K562 (cell line): ENCODE measurements at regions not wholly inside any gene's neighbourhood (a gene's known extent, or its start where the extent isn't known, plus 50 kb on each side); places are given as distances from the start of the nearest gene placed in this dataset.

Experiments
- ATAC-seq: fragments of 200-7000 bp; cut with Tn5 transposase; 3 replicates; pipeline ENCODE4 v1.9.1; 2020; ENCODE audit warnings: moderate library complexity
- BruUV-seq: library from RNA; stranded (reverse); fragments of 400-500 nt; replicated peaks from 2 replicates; lab custom pipeline; 2021; lab: Mats Ljungman, UMichigan
- CTCF ChIA-PET: fragments of 300-600 bp; formaldehyde crosslinking; extraction: SDS; loops from one replicate; lab custom pipeline; 2021; ENCODE audit warnings: low intra/inter-chr PET ratio; lab: Yijun Ruan, JAX
- POLR2A ChIA-PET: fragments of 300-600, 350-650 bp; sonication (Branson Sonifier 250); formaldehyde crosslinking; extraction: SDS; loops from one replicate; lab custom pipeline; 2021; ENCODE audit warnings: antibody characterized with exemption, inconsistent platforms; lab: Yijun Ruan, JAX
- DNase-seq, 4 experiments: peaks; one replicate each; pipeline versions ENCODE4 v3.0.0 to v3.0.0-alpha.2; 2011 to 2018; ENCODE audit warnings: low spot score in 3 of 4, mixed read lengths in 3 of 4; ENCODE audit errors: extremely low read depth in 1 of 4
- FAIRE-seq: peaks from 2 replicates; lab custom pipeline; 2011; peaks lifted over from hg19 to GRCh38; lab: Jason Lieb, UNC
- H2AFZ ChIP-seq: 2 replicates; pipeline ENCODE4 v1.6.0; 2011; ENCODE audit warnings: low read depth, low read length, control low read depth, inconsistent platforms
- H3K27ac ChIP-seq: fragments of 200-600 bp; 3 replicates; pipeline ENCODE4 v1.8.0; 2011; ENCODE audit warnings: low read depth, mild to moderate bottlenecking, control low read depth, inconsistent platforms, low read length, moderate library complexity, mixed read lengths; ENCODE audit errors: extremely low read depth
- H3K27me3 ChIP-seq, 2 experiments: fragments of 300-600 bp in 1 of 2; 2 replicates in 1 of 2; 3 replicates in 1 of 2; pipeline versions ENCODE4 v1.6.0 to v1.8.0; 2011; ENCODE audit warnings: inconsistent platforms in 2 of 2, low read length in 2 of 2, mild to moderate bottlenecking in 1 of 2, mixed read lengths in 1 of 2, moderate library complexity in 1 of 2; ENCODE audit not compliant: control insufficient read depth in 2 of 2, insufficient read depth in 2 of 2
- H3K36me3 ChIP-seq: fragments of 300-600 bp; 3 replicates; pipeline ENCODE4 v1.8.0; 2011; ENCODE audit warnings: mild to moderate bottlenecking, low read length, inconsistent platforms; ENCODE audit not compliant: control insufficient read depth, insufficient read depth
- H3K4me1 ChIP-seq, 2 experiments: fragments of 200-600 bp in 1 of 2; replicated peaks in 1 of 2; 2 replicates in 1 of 2; 3 replicates in 1 of 2; pipeline versions ENCODE4 v1.5.1 to v1.8.0; 2011; ENCODE audit warnings: inconsistent platforms in 2 of 2, low read length in 2 of 2, mild to moderate bottlenecking in 1 of 2, mixed read lengths in 1 of 2, moderate library complexity in 1 of 2; ENCODE audit not compliant: control insufficient read depth in 2 of 2, insufficient read depth in 2 of 2
- H3K4me2 ChIP-seq: 2 replicates; pipeline ENCODE4 v1.6.1; 2011; ENCODE audit warnings: low read length, control low read depth, inconsistent platforms, mixed read lengths; ENCODE audit not compliant: insufficient read depth
- H3K4me3 ChIP-seq: fragments of 200-600 bp; sonication (generic), shearing (Covaris generic); 2 replicates; pipeline ENCODE4 v1.5.1; 2016; ENCODE audit warnings: control low read depth, inconsistent platforms
- H3K79me2 ChIP-seq: fragments of 200-600 bp; 3 replicates; pipeline ENCODE4 v1.8.0; 2011; ENCODE audit warnings: low read length, inconsistent platforms; ENCODE audit not compliant: control insufficient read depth, insufficient read depth
- H3K9ac ChIP-seq, 2 experiments: 2 replicates each; pipeline versions ENCODE4 v1.6.0 to v1.6.1; 2011; ENCODE audit warnings: low read depth in 2 of 2, low read length in 2 of 2, control low read depth in 1 of 2, inconsistent platforms in 1 of 2, mild to moderate bottlenecking in 1 of 2, mixed read lengths in 1 of 2; ENCODE audit not compliant: insufficient read depth in 1 of 2
- H3K9me1 ChIP-seq: one replicate; pipeline ENCODE4 v1.6.0; 2011; ENCODE audit warnings: inconsistent platforms, mild to moderate bottlenecking, low read length, moderate library complexity; ENCODE audit not compliant: control insufficient read depth, insufficient read depth
- H3K9me3 ChIP-seq: replicated peaks from 2 replicates; pipeline ENCODE4 v1.5.1; 2011; ENCODE audit warnings: low read depth, low read length, inconsistent platforms; ENCODE audit not compliant: control insufficient read depth, insufficient read depth
- H4K20me1 ChIP-seq: replicated peaks from 2 replicates; pipeline ENCODE4 v1.6.1; 2011; ENCODE audit warnings: low read length, inconsistent platforms, mixed read lengths; ENCODE audit not compliant: control insufficient read depth, insufficient read depth
- BRD9 ChIP-seq: fragments of 450-650 bp; IDR thresholded peaks from 2 replicates; pipeline ENCODE4 v1.6.1; 2018; ENCODE audit warnings: low read depth; ENCODE audit not compliant: partially characterized antibody
- HNRNPUL1 ChIP-seq: fragments of 200-400 bp; formaldehyde crosslinking; IDR thresholded peaks from 2 replicates; pipeline ENCODE4 v1.6.1; 2017; ENCODE audit warnings: low read length
- KHSRP ChIP-seq: fragments of 450-650 bp; IDR thresholded peaks from 2 replicates; pipeline ENCODE4 v1.6.1; 2017
- KLF1 ChIP-seq: fragments of 450-650 bp; IDR thresholded peaks from 2 replicates; pipeline ENCODE4 v1.6.1; 2016; ENCODE audit warnings: missing genetic modification characterization, missing compliant biosample characterization
- MECOM ChIP-seq: fragments of 250-450 bp; sonication (Bioruptor Pico); IDR thresholded peaks from 2 replicates; pipeline ENCODE4 v1.8.0; 2022; ENCODE audit warnings: inconsistent platforms
- PHF20 ChIP-seq: fragments of 450-650 bp; IDR thresholded peaks from 2 replicates; pipeline ENCODE4 v1.6.1; 2018; ENCODE audit not compliant: partially characterized antibody
- SETDB1 ChIP-seq: IDR thresholded peaks from one replicate; pipeline ENCODE4 v1.6.1; 2012; ENCODE audit warnings: low read length, control low read depth, inconsistent platforms
- SREBF1 ChIP-seq: fragments of 150-350 bp; IDR thresholded peaks from 2 replicates; pipeline ENCODE4 v1.6.1; 2014; ENCODE audit warnings: antibody characterized with exemption, low read depth, low read length, borderline replicate concordance
- TBP ChIP-seq: optimal IDR thresholded peaks from 2 replicates; pipeline ENCODE3; 2011; ENCODE audit warnings: low read depth, low read length, improper control_type of control experiment
- TEAD1 ChIP-seq, 2 experiments: fragments of 450-650 bp in 1 of 2; sonication (generic) in 1 of 2; formaldehyde crosslinking; IDR thresholded peaks; 2 replicates each; pipeline versions ENCODE4 v1.4.0 to v1.8.0; 2020 to 2022; ENCODE audit warnings: mild to moderate bottlenecking in 2 of 2, missing genetic modification reagents in 1 of 2
- TRIM25 ChIP-seq: fragments of 450-650 bp; IDR thresholded peaks from 2 replicates; pipeline ENCODE4 v1.7.0; 2016; ENCODE audit warnings: borderline replicate concordance
- VEZF1 ChIP-seq: fragments of 200-800 bp; sonication (Bioruptor generic); IDR thresholded peaks from 2 replicates; pipeline ENCODE4 v1.6.1; 2017; ENCODE audit warnings: missing genetic modification characterization, missing compliant biosample characterization
- ZNF512 ChIP-seq: IDR thresholded peaks from 2 replicates; pipeline ENCODE4 v1.6.1; 2016; ENCODE audit warnings: missing genetic modification characterization, missing compliant biosample characterization
- ZNF668 ChIP-seq: fragments of 250-450 bp; sonication (Bioruptor Pico); IDR thresholded peaks from 2 replicates; pipeline ENCODE4 v1.8.0; 2022; ENCODE audit warnings: mild to moderate bottlenecking, inconsistent platforms
- WGBS: fragments of 100-300 bp; shearing (Covaris generic); methylation state at CpG from one replicate; pipeline ENCODE4 v1.1.6; 2016; ENCODE audit warnings: low coverage, mixed read lengths; ENCODE audit not compliant: insufficient coverage; ENCODE audit errors: missing lambda C conversion rate; 5-methylcytosine and 5-hydroxymethylcytosine counted together
- in situ Hi-C: fragments of 300-500 bp; cut with MboI; formaldehyde crosslinking; loops from 4 replicates; pipeline ENCODE4 v1.15.0; 2018; ENCODE audit warnings: inconsistent platforms, mixed read lengths
- intact Hi-C: fragments of 100-400 bp; cut with micrococcal nuclease; formaldehyde crosslinking; loops from 2 replicates; pipeline ENCODE4 v1.14.2; 2022

- POLR2A ChIA-PET = no interaction called here
- H3K4me2 ChIP-seq = no peak overlapping the region
- no peak for FAIRE-seq
- TF ChIP-seq ZNF668 (CRISPR knock-in tag) (no peak), HNRNPUL1 (no peak), TBP (no peak), KHSRP (no peak), PHF20 (no peak), SREBF1 (no peak), MECOM (no peak), KLF1 (tag) (no peak), BRD9 (no peak), ZNF512 (tag) (no peak), TRIM25 (no peak), SETDB1 (no peak), TEAD1 (CRISPR knock-in tag; IDR thresholded peaks at IDR 0.05) (no peak), VEZF1 (CRISPR knock-in tag) (no peak)
Measured at GRCh38 chr12:73308079-73308478, 1035.9 kb downstream of the TRHDE start.

More at GRCh38 chr12:73308079-73308478, 1035.9 kb downstream of the TRHDE start:
- ATAC-seq (no peak), DNase-seq (no peak)
- intact Hi-C loops = no loop called here
- 0% methylated on average over 1 of the region's 1 CpG for WGBS
- Histone ChIP-seq H2AFZ (no peak overlapping the region), H3K4me1 (no peaks in the 10 kb centered on the region), H3K9me1 (no peaks in the 10 kb centered on the region), H3K4me3 (no peak overlapping the region), H3K27ac (no peak overlapping the region), H4K20me1 (no peaks in the 10 kb centered on the region), H3K27me3 (no peaks in the 10 kb centered on the region), H3K36me3 (no peaks in the 10 kb centered on the region), H3K9me3 (no peaks in the 10 kb centered on the region), H3K79me2 (no peaks in the 10 kb centered on the region), H3K9ac (no peak overlapping the region)
- in situ Hi-C loops = no loop called here
- BruUV-seq = no TSS peak
- CTCF ChIA-PET = no interaction called here
